ENCODE measurements at regions not wholly inside any gene's neighbourhood (a gene's known extent, or its start where the extent isn't known, plus 50 kb on each side); places are given as distances from the start of the nearest gene placed in this dataset.
"Not testable (repeated sequence)": the region's sequence is repeated elsewhere in the genome, so short reads cannot be mapped to it uniquely, and the experiment has no call there.

DNA sequence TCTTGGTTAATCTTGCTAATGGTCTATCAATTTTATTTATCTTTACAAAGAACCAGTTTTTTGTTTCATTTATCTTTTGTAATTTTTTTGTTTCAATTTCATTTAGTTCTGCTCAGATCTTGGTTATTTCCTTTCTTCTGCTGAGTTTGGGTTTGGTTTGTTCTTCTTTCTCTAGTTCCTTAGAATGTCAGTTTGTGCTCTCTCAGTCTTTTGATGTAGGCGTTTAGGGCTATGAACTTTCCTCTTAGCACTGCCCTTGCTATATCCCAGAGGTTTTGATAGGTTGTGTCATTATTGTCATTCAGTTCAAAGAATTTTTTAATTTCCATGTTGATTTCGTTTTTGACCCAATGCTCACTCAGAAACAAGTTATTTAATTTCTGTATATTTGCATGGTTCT lies 97.1 kb upstream of the CHST15 start:
- DNase-seq (ENCODE audit: low read depth in 2 of 3, low spot score in 1 of 3) = not testable (repeated sequence)

DNA sequence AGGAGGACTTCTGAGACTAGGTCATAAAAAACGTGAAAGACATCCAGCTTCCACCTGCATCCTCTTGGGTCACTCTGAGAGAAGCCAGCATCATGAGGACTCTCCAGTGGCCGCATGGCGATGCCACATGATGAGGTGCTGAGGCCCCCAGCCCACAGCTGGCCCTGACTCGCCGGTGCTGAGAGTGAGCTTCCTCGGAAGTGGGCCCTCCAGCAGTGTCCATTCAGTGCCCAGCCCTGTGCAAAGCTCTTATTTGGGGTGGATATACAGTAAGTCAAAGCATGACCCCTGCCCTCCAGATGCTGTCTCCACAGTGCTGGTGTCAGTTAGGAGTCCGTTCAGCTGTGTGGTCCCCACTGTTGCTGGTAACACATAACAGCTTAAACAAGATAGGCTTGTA lies 93.6 kb upstream of the CHST15 start:
- DNase-seq (ENCODE audit: low read depth in 2 of 3, low spot score in 1 of 3) = no peak

DNA sequence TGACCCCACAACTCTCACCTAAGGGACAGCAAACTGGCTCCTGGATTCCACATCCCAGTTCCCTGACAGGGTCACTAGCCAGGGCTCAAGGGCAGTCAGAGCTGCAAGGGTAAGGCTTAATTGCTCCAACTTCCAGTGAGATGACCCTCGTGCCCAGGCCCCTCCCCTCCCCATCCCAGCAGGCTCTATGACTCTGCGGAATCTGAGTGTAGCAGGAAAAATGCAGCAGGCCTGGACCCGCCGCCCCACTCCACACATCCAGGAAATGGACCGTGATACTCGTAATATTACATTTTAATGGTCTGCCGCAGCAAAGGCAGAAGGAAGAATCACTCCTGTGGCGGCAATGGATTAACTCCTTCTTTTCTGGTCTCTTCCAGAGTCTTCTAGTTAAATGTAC lies 91.7 kb upstream of the CHST15 start:
- no peak for DNase-seq (ENCODE audit: low read depth in 2 of 3, low spot score in 1 of 3)

DNA sequence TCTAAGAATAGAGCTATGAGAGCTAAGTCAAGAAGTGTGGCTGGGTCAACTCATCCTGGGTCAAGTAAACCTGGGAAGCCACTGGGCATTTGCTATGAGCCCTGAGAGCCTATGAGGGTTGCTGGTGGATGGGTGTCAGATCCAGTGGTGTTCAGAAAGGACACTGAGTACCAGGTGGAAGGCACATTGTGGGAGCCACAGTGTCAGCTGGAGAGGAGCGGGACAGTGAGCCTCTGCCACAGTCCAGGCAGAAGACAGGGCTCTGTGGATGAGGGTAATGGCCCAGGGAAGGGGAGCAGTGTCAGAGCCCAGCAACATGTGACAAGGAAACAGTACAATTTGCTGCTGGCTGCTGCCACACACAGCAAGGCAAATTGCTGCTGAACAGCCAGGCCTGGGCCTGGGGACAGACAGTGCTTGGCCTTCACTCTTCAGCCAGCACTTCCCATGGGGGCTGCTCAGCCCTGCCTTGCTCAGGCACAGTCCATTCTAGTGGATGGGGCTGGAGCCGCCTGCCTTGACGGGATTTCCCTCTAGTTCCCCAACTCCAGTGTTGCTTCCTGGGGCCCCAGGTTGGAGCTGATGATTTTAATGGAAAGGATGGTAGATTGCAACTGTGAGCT lies 90.9 kb upstream of the CHST15 start:
- DNase-seq (ENCODE audit: low read depth in 2 of 3, low spot score in 1 of 3) = no peak

DNA sequence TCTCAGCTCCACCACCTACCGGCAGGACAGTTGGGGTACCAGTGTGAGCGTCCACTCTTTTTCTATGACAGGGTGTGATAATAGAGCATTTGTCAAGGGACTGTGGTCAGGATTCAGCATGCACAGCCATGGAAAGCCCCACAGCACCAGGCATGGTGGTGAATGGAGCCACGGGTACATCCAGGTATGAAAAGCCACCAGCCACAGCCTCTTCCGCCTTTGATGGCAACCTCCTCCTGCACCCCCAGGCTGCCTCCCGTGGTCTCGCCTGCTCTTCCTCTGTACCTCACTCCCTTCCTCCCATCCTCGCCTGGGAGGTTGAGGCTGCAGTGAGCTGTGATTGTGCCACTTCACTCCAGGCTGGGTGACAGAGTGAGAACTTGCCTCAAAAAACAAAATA lies 90.2 kb upstream of the CHST15 start:
- DNase-seq (ENCODE audit: low read depth in 2 of 3, low spot score in 1 of 3) = no peak

DNA sequence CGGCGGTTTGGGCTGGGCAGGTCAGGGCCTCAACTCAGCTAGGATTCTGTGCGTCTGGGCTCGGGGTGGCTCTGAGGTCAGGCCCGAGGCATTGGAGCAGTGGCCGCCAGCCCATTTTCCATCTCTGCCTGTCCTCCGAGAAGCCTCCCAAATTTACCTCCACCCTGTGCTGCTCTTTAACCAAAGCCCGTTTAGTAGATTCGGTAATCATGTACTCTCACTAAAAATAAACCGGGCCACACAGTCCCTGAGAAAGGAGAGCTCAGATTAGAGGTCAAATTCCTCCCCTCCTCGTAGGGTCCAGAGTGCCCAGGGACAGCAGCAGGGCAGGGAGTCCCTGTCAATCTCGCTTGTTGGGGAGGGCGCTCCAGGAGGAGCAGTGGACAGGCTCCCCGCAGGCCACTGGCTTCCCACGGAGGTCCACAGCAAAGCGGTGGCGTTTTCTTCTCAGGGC lies 88.7 kb upstream of the CHST15 start:
- DNase-seq (ENCODE audit: low read depth in 2 of 3, low spot score in 1 of 3) = no peak

DNA sequence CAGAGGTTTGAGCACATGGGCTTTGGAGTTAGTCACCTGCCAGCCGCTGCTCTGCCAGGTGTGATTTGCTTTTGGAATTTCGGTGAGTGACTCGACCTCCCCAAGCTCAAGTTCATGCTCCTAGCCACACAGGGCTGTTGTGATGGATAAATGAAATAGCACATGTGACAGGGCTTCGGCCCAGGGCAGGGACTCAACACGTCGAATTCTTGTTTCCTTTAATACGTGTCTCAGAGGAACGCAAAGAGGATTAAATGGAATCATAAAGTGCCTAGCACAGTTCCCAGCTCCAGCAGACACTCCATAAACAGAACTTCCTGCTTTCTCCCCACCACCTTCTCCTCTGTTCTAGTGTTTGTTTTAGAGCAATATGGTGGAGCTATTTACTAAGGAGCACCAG lies 88.3 kb upstream of the CHST15 start:
- DNase-seq (ENCODE audit: low read depth in 2 of 3, low spot score in 1 of 3) = no peak

DNA sequence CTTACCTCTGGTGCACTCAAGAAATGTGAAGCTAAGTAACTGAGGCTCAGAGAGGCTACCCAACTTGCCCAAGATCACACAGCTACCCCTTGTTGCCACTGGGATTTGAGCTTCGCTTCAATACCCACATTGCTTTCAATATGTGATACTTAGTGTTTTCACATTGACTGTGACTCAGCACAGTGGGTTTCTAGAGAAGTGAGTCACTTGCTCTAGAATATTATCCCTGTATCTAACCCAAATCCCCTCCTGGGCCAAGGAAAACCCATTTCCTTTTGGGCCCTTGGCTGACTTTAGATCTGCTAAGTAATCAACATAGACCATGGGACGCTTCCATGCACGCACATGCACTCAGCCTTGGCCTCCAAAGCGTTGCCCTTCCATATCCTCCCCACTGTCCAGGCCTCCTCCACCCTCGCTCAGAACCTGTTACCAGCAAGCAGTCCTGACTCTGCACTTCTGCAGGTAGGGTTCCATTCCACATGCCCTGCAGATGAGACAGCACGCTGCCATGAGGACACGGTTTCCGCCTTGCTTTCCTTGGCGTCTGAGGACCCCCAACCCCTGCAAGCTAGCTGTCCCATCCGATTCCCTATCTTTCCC lies 87.7 kb upstream of the CHST15 start:
- DNase-seq (ENCODE audit: low read depth in 2 of 3, low spot score in 1 of 3) = peak in 1 of 3 donors; percentile 3

DNA sequence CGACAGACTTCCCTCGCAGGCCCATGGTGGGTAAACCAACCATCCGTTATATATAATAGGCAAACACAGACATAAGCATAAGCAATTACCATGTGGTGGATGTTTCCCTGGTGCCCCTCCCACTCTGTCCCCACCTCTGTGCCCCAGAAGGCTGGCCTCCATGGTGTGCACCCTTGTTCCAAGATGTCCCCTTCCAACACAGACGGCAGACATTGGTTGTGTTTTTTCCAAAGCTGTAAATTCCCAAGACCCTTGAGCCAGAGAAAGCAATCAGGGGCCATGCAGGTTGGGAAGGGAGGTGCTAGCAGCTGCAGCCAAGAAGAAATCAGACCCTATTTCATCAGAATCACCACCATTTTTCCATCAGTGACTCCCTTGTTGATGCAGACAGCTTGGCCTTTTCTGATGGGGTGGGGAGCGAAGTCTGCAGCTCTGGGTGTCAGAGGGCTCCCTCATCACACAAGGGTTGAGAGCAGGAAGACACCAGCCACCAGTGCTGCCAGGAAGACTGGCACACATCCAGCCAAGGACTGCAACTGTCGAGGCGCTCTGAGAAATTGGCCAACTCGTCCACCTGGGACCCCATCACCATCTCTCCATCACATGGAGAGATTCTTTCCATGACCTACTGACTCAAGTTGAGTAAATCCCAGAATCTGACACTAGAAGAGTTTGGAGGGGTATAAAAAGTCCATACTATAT lies 86.8 kb upstream of the CHST15 start:
- DNase-seq (ENCODE audit: low read depth in 2 of 3, low spot score in 1 of 3) = no peak

DNA sequence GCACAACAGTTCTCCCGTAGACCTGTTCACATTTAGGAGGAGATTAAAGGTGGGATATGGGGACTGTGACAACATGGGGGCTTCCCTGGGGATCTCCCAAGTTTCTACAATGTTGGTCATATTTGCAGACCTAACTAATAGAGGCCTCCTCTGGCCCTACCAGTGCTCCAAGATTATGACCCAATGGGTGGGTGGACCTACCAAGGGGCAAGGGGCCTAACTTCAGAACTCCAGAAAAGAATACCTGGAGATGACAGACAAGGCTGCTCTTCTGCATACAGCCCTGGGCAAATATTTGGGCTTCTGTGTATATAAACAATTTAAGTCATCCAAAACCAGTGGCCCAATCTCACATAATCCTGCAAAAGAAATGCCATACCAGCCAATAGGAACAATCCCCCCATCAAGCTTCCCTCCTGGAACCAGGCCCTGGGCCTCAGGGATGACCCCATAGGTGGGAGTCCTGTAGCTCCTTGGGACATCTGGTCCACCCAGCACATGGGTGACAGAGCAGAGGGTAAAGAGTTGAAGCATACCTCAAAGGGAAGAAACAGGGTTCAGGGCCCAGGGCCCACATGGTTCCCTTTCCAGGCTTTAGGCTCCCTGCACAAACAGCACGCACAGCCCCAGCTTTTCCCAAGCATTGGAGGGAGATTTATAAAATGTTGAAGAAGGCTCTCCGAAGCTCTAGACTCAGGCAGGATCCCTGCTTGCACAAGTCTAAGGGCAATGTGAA lies 86.1 kb upstream of the CHST15 start:
- no peak for DNase-seq (ENCODE audit: low read depth in 2 of 3, low spot score in 1 of 3)

DNA sequence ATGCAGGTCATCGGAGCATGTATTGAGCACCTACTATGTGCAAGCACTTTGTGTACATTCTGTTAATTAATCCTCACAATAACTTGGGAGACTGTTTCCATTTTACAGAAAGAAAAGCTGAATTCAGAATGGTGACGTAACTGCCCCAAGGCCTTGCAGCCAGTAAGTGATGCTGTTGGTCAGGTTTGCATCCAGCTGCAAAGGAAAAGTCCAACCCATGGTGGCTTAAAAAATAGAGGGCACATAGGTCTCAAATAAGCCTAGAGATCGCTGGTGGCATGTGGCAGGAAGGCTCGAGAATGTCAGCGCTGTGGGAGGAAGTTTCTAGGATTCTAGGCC lies 83.8 kb upstream of the CHST15 start:
- no peak for DNase-seq (ENCODE audit: low read depth in 2 of 3, low spot score in 1 of 3)

DNA sequence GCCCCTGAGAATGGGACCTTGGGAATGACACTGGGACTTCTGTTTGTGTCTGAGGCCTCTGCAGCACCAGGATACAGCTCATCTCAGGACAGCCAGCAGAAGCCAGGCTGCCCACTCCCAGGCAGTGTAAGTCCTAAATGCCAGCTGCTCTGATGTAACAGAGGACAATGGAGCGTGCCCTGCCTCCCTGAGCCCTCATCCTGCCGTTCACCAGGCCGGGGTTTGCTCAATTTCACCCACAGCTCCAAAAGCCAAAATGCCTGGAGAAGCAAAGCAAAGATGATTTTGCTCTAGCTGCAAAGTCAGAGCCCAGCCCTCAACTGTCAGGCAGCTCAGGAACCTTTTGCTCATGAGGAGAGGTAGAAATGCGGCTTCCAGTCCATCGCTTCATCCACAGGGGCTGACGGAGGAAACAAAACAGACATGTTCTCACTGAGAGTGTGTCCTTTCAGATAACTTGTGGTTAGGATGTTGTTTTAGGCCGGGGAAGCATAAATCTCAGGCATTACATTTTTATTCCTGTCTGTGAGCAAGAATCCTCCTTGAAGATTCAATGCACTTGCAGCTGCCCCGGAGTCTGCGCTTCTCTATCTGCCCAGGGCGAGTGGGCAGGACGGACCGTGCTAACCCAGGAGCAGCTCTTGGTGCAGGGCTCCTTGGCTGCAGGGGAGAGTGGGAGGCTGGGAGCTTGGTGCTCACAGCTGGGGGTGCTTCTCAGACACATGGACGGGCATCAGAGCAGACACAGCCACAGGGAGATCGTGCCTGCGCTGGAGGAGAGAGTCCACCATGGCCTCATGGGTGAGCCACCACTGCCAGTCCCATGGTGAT lies 83.2 kb upstream of the CHST15 start:
- DNase-seq (ENCODE audit: low read depth in 2 of 3, low spot score in 1 of 3) = no peak

DNA sequence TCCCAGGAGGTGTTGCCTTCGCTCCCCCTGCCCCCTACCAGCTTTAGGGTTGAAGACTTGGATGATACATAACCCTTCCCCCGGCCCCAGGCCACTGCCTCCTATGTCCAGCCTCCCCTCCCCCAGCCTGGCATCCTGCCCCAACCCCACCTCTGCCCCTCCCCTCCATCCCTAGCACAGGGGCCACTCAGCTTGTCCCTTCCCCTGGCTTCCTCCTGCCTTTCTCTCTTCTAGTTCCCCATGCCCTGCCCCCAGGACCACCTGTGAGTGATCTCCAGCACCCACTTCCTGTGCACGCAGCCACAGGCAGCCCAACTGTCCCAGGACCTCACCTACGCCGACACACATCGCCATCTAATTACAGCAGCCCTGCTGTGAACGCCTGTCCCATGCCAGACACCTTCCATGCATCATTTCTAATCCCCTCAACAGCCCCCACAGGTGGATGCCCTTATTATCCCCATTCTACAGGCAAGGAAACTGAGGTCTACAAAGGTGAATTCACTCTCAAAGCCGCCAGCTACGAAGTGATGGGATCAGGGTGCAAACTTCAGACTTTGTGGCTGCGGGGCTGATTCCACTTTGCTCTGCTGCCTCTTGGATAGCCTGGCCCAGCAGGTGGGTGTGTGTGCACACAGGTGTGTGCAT lies 82.4 kb upstream of the CHST15 start:
- DNase-seq (ENCODE audit: low read depth in 2 of 3, low spot score in 1 of 3) = no peak

DNA sequence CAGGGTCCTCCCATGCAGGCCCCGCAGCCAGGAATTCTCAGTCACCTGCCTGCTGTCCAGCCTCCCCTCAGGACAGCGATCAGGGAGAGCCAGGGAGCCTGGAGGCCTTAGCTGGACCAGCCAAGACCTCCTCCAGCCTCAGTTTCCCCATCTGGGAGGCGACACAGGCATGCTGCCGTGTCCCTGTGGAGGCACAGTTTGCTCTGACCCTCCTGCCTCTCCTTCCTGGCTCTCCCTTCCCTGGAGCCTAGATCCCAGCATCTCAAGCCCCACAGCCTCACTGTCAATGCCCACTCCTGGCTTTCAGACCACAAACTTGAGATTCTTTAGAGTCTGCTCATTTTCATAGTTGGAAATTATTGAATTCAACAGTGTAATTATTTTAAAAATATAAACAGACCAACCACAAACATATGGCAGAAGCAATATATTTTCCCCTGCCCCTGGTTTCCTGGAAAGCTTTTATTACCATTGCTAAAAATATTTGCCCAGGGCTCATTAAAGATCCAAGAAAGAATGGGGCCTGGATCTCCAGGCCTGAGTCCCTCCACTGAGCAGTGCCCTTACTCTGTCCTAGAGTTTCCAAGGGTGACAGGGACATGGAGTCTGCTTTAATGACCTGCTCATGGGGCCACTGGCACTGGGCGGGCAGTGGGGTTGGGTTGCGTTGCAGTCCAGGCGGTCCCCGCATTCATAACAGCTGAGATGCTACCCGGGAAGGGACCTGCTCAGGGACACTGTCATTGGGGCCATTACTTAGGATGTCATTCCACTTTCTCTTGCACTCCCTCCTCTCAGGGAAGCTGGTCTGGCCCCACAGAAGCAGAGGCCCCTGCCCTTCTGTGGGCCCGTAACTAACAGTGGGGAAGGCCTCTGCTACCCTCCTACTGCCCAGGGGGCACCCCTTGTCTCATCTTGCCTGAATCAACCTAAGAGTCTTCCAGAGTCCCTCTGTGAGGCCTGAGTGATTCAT lies 81.6 kb upstream of the CHST15 start:
- DNase-seq (ENCODE audit: low read depth in 2 of 3, low spot score in 1 of 3) = no peak

DNA sequence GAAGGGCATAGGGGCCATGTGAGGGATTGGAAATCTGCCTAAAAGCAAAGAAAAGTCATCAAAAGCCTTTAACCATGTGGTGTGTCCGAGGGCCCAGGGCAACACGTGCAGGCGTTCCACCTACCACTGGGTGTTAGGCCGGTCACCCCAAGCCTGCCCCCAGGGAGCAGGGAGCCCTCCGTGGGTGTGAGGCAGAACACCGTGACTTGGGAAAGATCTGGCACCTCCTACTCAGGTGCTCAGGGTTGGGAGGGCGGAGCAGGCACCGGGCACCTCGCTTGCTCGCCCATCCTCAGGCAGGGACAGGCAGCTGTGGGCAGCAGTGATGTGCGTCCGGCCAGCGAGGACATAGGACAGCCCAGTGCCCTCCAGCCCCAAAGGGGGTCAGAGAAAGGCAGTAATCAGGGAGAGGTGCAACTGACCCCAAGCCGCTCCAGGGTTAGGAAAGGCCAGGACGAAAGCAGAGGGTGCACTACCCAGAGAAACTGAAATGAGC lies 80.7 kb upstream of the CHST15 start:
- no peak for DNase-seq (ENCODE audit: low read depth in 2 of 3, low spot score in 1 of 3)

DNA sequence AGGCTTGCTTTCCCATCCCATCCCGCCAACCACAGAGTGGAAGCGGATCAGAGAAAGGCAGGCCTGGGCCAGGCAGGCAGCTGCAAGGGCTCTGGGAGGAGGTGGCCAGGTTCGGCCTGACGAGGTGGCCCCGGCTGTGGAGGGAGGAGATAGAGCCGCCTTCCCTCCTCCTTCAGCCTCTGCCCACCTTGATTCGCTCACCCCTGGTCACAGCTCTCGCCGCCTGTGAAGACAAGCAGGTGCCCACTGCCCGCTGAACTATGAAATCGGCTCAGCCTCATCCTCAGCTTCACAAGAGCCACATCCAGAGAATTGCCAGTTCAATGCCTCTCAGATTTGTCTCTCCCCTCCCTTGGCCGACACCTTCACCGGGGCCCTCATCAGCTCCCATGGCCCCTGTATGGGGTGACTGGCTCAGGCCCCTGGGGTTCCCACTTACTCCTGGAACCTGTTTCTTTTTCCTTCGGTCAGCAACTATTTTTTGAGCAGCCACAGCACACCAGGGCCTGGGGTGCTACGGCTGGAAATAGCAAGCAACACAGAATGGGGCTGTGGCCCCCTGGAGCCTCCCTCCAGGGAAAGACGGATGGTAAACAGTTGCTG lies 80.0 kb upstream of the CHST15 start:
- no peak for DNase-seq (ENCODE audit: low read depth in 2 of 3, low spot score in 1 of 3)

DNA sequence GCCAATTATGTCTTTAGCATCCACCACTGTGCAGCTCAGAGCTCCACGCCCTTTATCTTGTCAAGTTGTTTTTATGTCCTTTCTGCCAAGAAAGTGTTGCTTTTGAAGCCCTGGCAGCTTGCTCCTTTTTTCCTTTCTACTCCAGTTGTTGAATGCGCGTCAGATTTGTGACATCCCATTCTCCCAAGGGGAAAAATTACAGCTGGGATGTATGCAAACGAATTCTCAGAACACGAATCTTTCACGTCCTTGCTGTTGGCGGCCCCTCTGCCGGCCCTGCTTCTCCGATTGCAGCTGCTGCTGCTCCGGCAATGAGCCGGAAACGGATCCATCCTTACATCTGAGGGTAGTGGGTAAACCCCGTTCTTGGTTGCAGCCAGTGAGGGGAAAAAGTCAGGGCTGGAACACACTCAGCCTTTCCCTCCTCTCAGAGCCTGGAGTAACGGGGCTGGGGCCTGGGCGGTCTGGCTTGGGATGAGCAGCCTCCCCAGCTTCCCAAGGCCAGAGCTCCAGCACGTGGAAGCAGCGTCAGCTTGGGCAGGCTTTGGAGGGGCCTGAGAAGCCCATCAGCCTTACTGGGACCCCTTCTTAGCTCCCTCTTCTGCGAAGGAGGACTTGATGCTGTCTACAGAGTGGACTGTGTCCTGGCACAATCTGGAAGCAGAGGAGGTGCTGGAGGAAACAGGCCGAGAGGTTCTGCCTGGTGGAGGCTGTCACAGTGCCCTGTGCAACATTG lies 79.0 kb upstream of the CHST15 start:
- no peak for DNase-seq (ENCODE audit: low read depth in 2 of 3, low spot score in 1 of 3)

DNA sequence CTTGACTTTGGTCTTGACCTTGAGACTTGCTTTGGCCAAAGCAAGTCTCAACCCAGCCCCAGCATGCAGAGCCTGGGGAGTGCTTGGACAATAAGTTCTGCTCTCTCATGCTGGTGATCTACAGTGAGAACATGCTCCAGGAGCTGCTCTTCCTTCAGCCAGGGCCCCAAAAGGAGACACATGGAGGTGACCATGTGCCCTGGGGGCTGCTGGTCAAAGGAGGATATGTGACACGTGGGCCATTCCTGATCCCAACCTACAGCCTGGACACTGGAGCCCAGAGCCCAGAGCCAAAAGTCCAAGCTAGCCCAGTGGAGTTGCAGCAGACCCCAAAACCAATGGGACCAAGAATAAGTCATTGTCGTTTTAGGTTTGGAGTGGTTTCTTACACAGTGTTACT lies 78.2 kb upstream of the CHST15 start:
- no peak for DNase-seq (ENCODE audit: low read depth in 2 of 3, low spot score in 1 of 3)
